ENCODE measurements at regions not wholly inside any gene's neighbourhood (a gene's known extent, or its start where the extent isn't known, plus 50 kb on each side); places are given as distances from the start of the nearest gene placed in this dataset.

GRCh38 chr1:47694011-47694890 lies 256.4 kb downstream of the FOXD2 start:
- Histone ChIP-seq H3K36me3 (no peaks in the 10 kb centered on the region), H3K27me3 (no peaks in the 10 kb centered on the region), H3K4me1 (no peaks in the 10 kb centered on the region), H3K9me3 (no peaks in the 10 kb centered on the region), H3K27ac (no peak overlapping the region), H3K4me3 (no peak overlapping the region)
- TF ChIP-seq CTCF (IDR thresholded peaks at IDR 0.05) = no peak
- DNase-seq (ENCODE audit: low spot score in 2 of 2) = peak in 1 of 2 donors; percentile 43
- intact Hi-C loops (cut with DNase I) = no loop called here

- Histone ChIP-seq H3K9me3 (no peaks in the 10 kb centered on the region), H3K27ac (no peak overlapping the region), H3K4me3 (no peak overlapping the region), H3K27me3 (no peaks in the 10 kb centered on the region), H3K36me3 (no peaks in the 10 kb centered on the region), H3K4me1 (no peaks in the 10 kb centered on the region)
- TF ChIP-seq CTCF (IDR thresholded peaks at IDR 0.05) = no peak
- DNase-seq (ENCODE audit: low spot score in 2 of 2) = peak in 1 of 2 donors; percentile 33
- intact Hi-C loops (cut with DNase I) = no loop called here
Observed at GRCh38 chr1:47696404-47696736, 258.5 kb downstream of the FOXD2 start.

- DNase-seq (ENCODE audit: low spot score in 2 of 2) = peak in 1 of 2 donors; percentile 35
Observed at GRCh38 chr1:47696737-47697441, 259.0 kb downstream of the FOXD2 start.

GRCh38 chr1:47697616-47698335 lies 259.9 kb downstream of the FOXD2 start:
- H3K36me3 ChIP-seq = no peaks in the 10 kb centered on the region
- H3K4me1 ChIP-seq = peaks cover 0 to 8% of the 10 kb centered on the region in 2 donors
- no peak overlapping the region for H3K4me3 ChIP-seq
- intact Hi-C loops (cut with DNase I) = no loop called here
- no peaks in the 10 kb centered on the region for H3K27me3 ChIP-seq
- H3K27ac ChIP-seq = no peak overlapping the region
- no peak for TF ChIP-seq CTCF (IDR thresholded peaks at IDR 0.05)
- DNase-seq (ENCODE audit: low spot score in 2 of 2) = peak in 1 of 2 donors; percentile 16
- no peaks in the 10 kb centered on the region for H3K9me3 ChIP-seq

More at GRCh38 chr1:47696737-47697441, 259.0 kb downstream of the FOXD2 start:
- Histone ChIP-seq H3K27me3 (no peaks in the 10 kb centered on the region), H3K4me3 (no peak overlapping the region), H3K27ac (no peak overlapping the region), H3K9me3 (no peaks in the 10 kb centered on the region), H3K36me3 (no peaks in the 10 kb centered on the region), H3K4me1 (no peaks in the 10 kb centered on the region)
- TF ChIP-seq CTCF (IDR thresholded peaks at IDR 0.05) = no peak
- intact Hi-C loops (cut with DNase I) = no loop called here

- Histone ChIP-seq H3K9me3 (no peaks in the 10 kb centered on the region), H3K27me3 (no peaks in the 10 kb centered on the region), H3K4me3 (no peak overlapping the region), H3K36me3 (no peaks in the 10 kb centered on the region), H3K4me1 (peaks cover 0 to 16% of the 10 kb centered on the region in 2 donors), H3K27ac (no peak overlapping the region)
- TF ChIP-seq CTCF (IDR thresholded peaks at IDR 0.05) = no peak
- intact Hi-C loops (cut with DNase I) = no loop called here
- DNase-seq (ENCODE audit: low spot score in 2 of 2) = no peak
Observed at GRCh38 chr1:47699492-47700235, 261.8 kb downstream of the FOXD2 start.

Data from ascending aorta (tissue), 2 donors.